ENCODE measurements at regions not wholly inside any gene's neighbourhood (a gene's known extent, or its start where the extent isn't known, plus 50 kb on each side); places are given as distances from the start of the nearest gene placed in this dataset.

DNA sequence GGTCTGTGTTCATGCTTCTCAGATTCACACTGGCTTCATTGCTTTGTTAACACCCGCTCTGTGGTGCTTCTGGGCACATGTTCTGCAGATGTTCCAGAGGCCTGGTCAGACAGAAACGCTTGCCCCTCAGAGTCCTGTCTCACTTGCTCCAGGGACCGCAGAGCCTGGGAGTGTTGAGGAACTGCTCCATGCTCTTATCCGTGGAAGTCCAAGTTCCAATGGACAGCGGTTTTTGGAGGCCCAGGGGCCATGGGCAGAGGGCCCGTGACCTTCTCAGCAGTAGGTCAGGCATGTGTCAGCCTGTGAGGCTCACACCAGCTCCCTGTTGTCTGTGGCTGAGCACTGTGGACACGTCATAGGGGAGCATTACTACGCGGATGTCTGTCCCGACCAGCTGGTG is 364.7 kb upstream of the IRX1 start:
- in situ Hi-C loops (cut with HindIII; ENCODE audit: low pct_unique_long_range_greater_than_20kb, low sequenced_read_pairs): no loop called here
- no peaks in the 10 kb centered on the region for H3K4me1 ChIP-seq (ENCODE audit: control insufficient read depth, insufficient read depth, low read length)
- intact Hi-C loops (cut with micrococcal nuclease; ENCODE audit: unreplicated experiment): no loop called here
- TF ChIP-seq, protein P1, sequence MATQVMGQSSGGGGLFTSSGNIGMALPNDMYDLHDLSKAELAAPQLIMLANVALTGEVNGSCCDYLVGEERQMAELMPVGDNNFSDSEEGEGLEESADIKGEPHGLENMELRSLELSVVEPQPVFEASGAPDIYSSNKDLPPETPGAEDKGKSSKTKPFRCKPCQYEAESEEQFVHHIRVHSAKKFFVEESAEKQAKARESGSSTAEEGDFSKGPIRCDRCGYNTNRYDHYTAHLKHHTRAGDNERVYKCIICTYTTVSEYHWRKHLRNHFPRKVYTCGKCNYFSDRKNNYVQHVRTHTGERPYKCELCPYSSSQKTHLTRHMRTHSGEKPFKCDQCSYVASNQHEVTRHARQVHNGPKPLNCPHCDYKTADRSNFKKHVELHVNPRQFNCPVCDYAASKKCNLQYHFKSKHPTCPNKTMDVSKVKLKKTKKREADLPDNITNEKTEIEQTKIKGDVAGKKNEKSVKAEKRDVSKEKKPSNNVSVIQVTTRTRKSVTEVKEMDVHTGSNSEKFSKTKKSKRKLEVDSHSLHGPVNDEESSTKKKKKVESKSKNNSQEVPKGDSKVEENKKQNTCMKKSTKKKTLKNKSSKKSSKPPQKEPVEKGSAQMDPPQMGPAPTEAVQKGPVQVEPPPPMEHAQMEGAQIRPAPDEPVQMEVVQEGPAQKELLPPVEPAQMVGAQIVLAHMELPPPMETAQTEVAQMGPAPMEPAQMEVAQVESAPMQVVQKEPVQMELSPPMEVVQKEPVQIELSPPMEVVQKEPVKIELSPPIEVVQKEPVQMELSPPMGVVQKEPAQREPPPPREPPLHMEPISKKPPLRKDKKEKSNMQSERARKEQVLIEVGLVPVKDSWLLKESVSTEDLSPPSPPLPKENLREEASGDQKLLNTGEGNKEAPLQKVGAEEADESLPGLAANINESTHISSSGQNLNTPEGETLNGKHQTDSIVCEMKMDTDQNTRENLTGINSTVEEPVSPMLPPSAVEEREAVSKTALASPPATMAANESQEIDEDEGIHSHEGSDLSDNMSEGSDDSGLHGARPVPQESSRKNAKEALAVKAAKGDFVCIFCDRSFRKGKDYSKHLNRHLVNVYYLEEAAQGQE (IDR thresholded peaks at IDR 0.05; ENCODE audit: insufficient read depth in 1 of 2, low read depth in 2 of 2, low read length in 1 of 2): no peak
- no peak for TF ChIP-seq TCF7L2 (IDR thresholded peaks at IDR 0.05; ENCODE audit: low read depth, low read length)
- TF ChIP-seq SIN3A (IDR thresholded peaks at IDR 0.05; ENCODE audit: borderline replicate concordance, insufficient read depth, low read depth, low read length): no peak
- TF ChIP-seq, protein P2, sequence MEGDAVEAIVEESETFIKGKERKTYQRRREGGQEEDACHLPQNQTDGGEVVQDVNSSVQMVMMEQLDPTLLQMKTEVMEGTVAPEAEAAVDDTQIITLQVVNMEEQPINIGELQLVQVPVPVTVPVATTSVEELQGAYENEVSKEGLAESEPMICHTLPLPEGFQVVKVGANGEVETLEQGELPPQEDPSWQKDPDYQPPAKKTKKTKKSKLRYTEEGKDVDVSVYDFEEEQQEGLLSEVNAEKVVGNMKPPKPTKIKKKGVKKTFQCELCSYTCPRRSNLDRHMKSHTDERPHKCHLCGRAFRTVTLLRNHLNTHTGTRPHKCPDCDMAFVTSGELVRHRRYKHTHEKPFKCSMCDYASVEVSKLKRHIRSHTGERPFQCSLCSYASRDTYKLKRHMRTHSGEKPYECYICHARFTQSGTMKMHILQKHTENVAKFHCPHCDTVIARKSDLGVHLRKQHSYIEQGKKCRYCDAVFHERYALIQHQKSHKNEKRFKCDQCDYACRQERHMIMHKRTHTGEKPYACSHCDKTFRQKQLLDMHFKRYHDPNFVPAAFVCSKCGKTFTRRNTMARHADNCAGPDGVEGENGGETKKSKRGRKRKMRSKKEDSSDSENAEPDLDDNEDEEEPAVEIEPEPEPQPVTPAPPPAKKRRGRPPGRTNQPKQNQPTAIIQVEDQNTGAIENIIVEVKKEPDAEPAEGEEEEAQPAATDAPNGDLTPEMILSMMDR (IDR thresholded peaks at IDR 0.05): no peak
- TF ChIP-seq POLR2AphosphoS5 (IDR thresholded peaks at IDR 0.05; ENCODE audit: low read depth, low read length): no peak
- no peaks in the 10 kb centered on the region for H3K9me3 ChIP-seq (ENCODE audit: control insufficient read depth, insufficient read depth, low read depth, low read length)
- ChIA-PET POLR2A (no interaction called here), CTCF (no interaction called here)
- no peaks in the 10 kb centered on the region for H3K36me3 ChIP-seq (ENCODE audit: control insufficient read depth, insufficient read depth, low read length)
- H3K27me3 ChIP-seq (ENCODE audit: control insufficient read depth, insufficient read depth, low read length): no peaks in the 10 kb centered on the region
- ATAC-seq: no peak
- no peak for DNase-seq (ENCODE audit: low read depth, low spot score)
- H3K27ac ChIP-seq (ENCODE audit: low read length): no peak overlapping the region
- BruUV-seq (replicated peaks): no TSS peak
- H3K4me3 ChIP-seq (ENCODE audit: low read depth in 2 of 2, low read length in 2 of 2): no peak overlapping the region

DNA sequence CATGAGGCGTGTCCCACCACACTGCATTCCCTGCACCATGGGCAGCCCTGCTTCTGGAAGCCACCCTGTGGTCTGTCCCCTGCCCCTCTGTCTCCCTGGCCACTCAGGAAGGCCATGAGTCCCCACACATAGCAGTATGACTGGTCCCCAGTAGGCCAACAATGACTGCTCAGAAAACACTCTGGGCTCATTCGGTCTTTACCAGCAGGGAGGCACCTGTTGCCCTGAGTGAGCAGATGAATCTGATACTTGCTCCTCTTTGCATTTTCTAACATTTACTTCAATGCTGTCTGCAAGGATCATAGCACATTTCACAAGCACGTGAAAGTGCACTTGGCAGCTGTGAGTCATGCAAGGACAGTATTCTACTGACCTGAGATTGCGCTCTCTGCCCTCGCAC is 365.4 kb upstream of the IRX1 start:
- H3K27ac ChIP-seq (ENCODE audit: low read length): no peak overlapping the region
- POLR2A ChIA-PET: no interaction called here
- in situ Hi-C loops (cut with HindIII; ENCODE audit: low pct_unique_long_range_greater_than_20kb, low sequenced_read_pairs) (no loop called here), intact Hi-C loops (cut with micrococcal nuclease; ENCODE audit: unreplicated experiment) (no loop called here)
- no peak for TF ChIP-seq POLR2AphosphoS5 (IDR thresholded peaks at IDR 0.05; ENCODE audit: low read depth, low read length)
- TF ChIP-seq, protein P2 (IDR thresholded peaks at IDR 0.05): no peak
- TF ChIP-seq SIN3A (IDR thresholded peaks at IDR 0.05; ENCODE audit: borderline replicate concordance, insufficient read depth, low read depth, low read length): no peak
- TF ChIP-seq, protein P1 (IDR thresholded peaks at IDR 0.05; ENCODE audit: insufficient read depth in 1 of 2, low read depth in 2 of 2, low read length in 1 of 2): no peak
- no peak for TF ChIP-seq TCF7L2 (IDR thresholded peaks at IDR 0.05; ENCODE audit: low read depth, low read length)
- BruUV-seq (replicated peaks): no TSS peak
- DNase-seq (ENCODE audit: low read depth, low spot score) (no peak), ATAC-seq (no peak)
- H3K9me3 ChIP-seq (ENCODE audit: control insufficient read depth, insufficient read depth, low read depth, low read length): no peaks in the 10 kb centered on the region
- H3K27me3 ChIP-seq (ENCODE audit: control insufficient read depth, insufficient read depth, low read length): no peaks in the 10 kb centered on the region
- no peaks in the 10 kb centered on the region for H3K36me3 ChIP-seq (ENCODE audit: control insufficient read depth, insufficient read depth, low read length)
- H3K4me1 ChIP-seq (ENCODE audit: control insufficient read depth, insufficient read depth, low read length): no peaks in the 10 kb centered on the region
- no peak overlapping the region for H3K4me3 ChIP-seq (ENCODE audit: low read depth in 2 of 2, low read length in 2 of 2)
- CTCF ChIA-PET: no interaction called here

Measured in Panc1 (cell line).